GM23338 (cell line): ENCODE measurements at regions not wholly inside any gene's neighbourhood (a gene's known extent, or its start where the extent isn't known, plus 50 kb on each side); places are given as distances from the start of the nearest gene placed in this dataset.

ENCODE experiments used
- ATAC-seq: fragments of 200-7000 bp; cut with Tn5 transposase; 3 replicates; pipeline ENCODE4 v1.9.1; 2020
- DNase-seq: peaks from one replicate; pipeline ENCODE4 v3.0.0-alpha.2; 2015; ENCODE audit warnings: low spot score
- H2AFZ ChIP-seq: fragments of 200-600 bp; sonication (generic); 2 replicates; pipeline ENCODE4 v1.8.0; 2016; ENCODE audit warnings: antibody characterized with exemption, mild to moderate bottlenecking, moderate library complexity
- H3F3A ChIP-seq: fragments of 200-600 bp; sonication (generic); replicated peaks from 2 replicates; pipeline ENCODE4 v1.8.0; 2017; ENCODE audit warnings: antibody characterized with exemption, mixed run types, low read depth
- H3K27ac ChIP-seq: fragments of 200-600 bp; sonication (generic); 2 replicates; pipeline ENCODE4 v1.6.1; 2016; ENCODE audit warnings: low read depth
- H3K27me3 ChIP-seq: fragments of 200-600 bp; sonication (generic); 2 replicates; pipeline ENCODE4 v1.8.0; 2016; ENCODE audit warnings: mild to moderate bottlenecking, mixed run types, moderate library complexity; ENCODE audit not compliant: insufficient read depth
- H3K36me3 ChIP-seq: fragments of 200-600 bp; sonication (generic); 2 replicates; pipeline ENCODE4 v1.8.0; 2016; ENCODE audit warnings: mild to moderate bottlenecking; ENCODE audit not compliant: insufficient read depth
- H3K4me1 ChIP-seq: fragments of 200-600 bp; sonication (generic); 2 replicates; pipeline ENCODE4 v1.8.0; 2016; ENCODE audit warnings: mild to moderate bottlenecking, moderate library complexity; ENCODE audit not compliant: insufficient read depth
- H3K4me2 ChIP-seq: fragments of 200-600 bp; sonication (generic); 2 replicates; pipeline ENCODE4 v1.7.1; 2017; ENCODE audit warnings: mixed run types
- H3K4me3 ChIP-seq: fragments of 200-600 bp; sonication (generic); 2 replicates; pipeline ENCODE4 v1.6.1; 2016; ENCODE audit warnings: mixed run types
- H3K79me2 ChIP-seq: fragments of 200-600 bp; sonication (generic); replicated peaks from 2 replicates; pipeline ENCODE4 v1.8.0; 2017; ENCODE audit warnings: mild to moderate bottlenecking; ENCODE audit not compliant: insufficient read depth
- H3K9me2 ChIP-seq: fragments of 200-600 bp; sonication (generic); 2 replicates; pipeline ENCODE4 v1.8.0; 2017; ENCODE audit not compliant: insufficient read depth
- H4K20me1 ChIP-seq: fragments of 200-600 bp; sonication (generic); replicated peaks from 2 replicates; pipeline ENCODE4 v1.8.0; 2017; ENCODE audit warnings: mild to moderate bottlenecking; ENCODE audit not compliant: insufficient read depth
- H3K27ac Mint-ChIP-seq: 2 replicates; pipeline ENCODE4 v1.8.0; 2020; ENCODE audit warnings: inconsistent platforms, mild to moderate bottlenecking, moderate library complexity, mixed read lengths
- H3K27me3 Mint-ChIP-seq: 3 replicates; pipeline ENCODE4 v1.8.0; 2022; ENCODE audit warnings: low read depth, mild to moderate bottlenecking, moderate library complexity, mixed read lengths, inconsistent platforms; ENCODE audit not compliant: insufficient read depth, poor library complexity
- H3K36me3 Mint-ChIP-seq: 3 replicates; pipeline ENCODE4 v1.8.0; 2021; ENCODE audit warnings: low read depth, mild to moderate bottlenecking, inconsistent platforms, moderate library complexity, mixed read lengths
- H3K4me1 Mint-ChIP-seq: 3 replicates; pipeline ENCODE4 v1.8.0; 2020; ENCODE audit warnings: mild to moderate bottlenecking, inconsistent platforms, mixed read lengths
- H3K4me3 Mint-ChIP-seq: 3 replicates; pipeline ENCODE4 v1.8.0; 2021; ENCODE audit warnings: moderate library complexity, mild to moderate bottlenecking, inconsistent platforms, mixed read lengths
- H3K9me3 Mint-ChIP-seq: 3 replicates; pipeline ENCODE4 v1.8.0; 2020; ENCODE audit warnings: moderate library complexity, mild to moderate bottlenecking, inconsistent platforms, mixed read lengths
- CREB1 ChIP-seq: fragments of 250-450 bp; sonication (Bioruptor Pico); IDR thresholded peaks from 2 replicates; pipeline ENCODE4 v1.5.0; 2020; ENCODE audit warnings: low read depth, mild to moderate bottlenecking, moderate library complexity
- EZH2 ChIP-seq: fragments of 200-600 bp; sonication (generic); IDR thresholded peaks from one replicate; pipeline ENCODE4 v1.8.0; 2017; ENCODE audit warnings: antibody characterized with exemption, mild to moderate bottlenecking, low read depth; ENCODE audit not compliant: unreplicated experiment
- EZH2phosphoT487 ChIP-seq: fragments of 200-600 bp; sonication (generic); IDR thresholded peaks from one replicate; pipeline ENCODE4 v1.8.1; 2018; ENCODE audit warnings: antibody characterized with exemption; ENCODE audit not compliant: unreplicated experiment
- JUNB ChIP-seq: IDR thresholded peaks from one replicate; pipeline ENCODE4 v1.6.1; 2016; ENCODE audit warnings: antibody characterized with exemption; ENCODE audit not compliant: unreplicated experiment
- NANOG ChIP-seq: IDR thresholded peaks from 2 replicates; pipeline ENCODE4 v1.6.1; 2016; ENCODE audit warnings: antibody characterized with exemption, borderline replicate concordance
- POLR2AphosphoS5 ChIP-seq: IDR thresholded peaks from 2 replicates; pipeline ENCODE4 v1.6.1; 2016; ENCODE audit warnings: antibody characterized with exemption, low read depth
- REST ChIP-seq: IDR thresholded peaks from one replicate; pipeline ENCODE4 v1.6.1; 2018; ENCODE audit warnings: antibody characterized with exemption; ENCODE audit not compliant: unreplicated experiment
- STAT1 ChIP-seq: IDR thresholded peaks from one replicate; pipeline ENCODE4 v1.6.1; 2016; ENCODE audit warnings: antibody characterized with exemption; ENCODE audit not compliant: unreplicated experiment
- ZNF114 ChIP-seq: fragments of 250-450 bp; sonication (Bioruptor Pico); IDR thresholded peaks from 2 replicates; pipeline ENCODE4 v1.5.0; 2020; ENCODE audit warnings: mild to moderate bottlenecking, moderate library complexity
- ZNF331 ChIP-seq: fragments of 250-450 bp; sonication (Bioruptor Pico); IDR thresholded peaks from 2 replicates; pipeline ENCODE4 v1.5.0; 2020; ENCODE audit warnings: low read depth, mild to moderate bottlenecking, moderate library complexity
- TF ChIP-seq, protein P1 (sequence below): IDR thresholded peaks from 2 replicates; pipeline ENCODE4 v1.6.1; 2016; ENCODE audit warnings: antibody characterized with exemption
- TF ChIP-seq, protein P2 (sequence below): fragments of 250-450 bp; sonication (Bioruptor Pico); IDR thresholded peaks from 2 replicates; pipeline ENCODE4 v1.5.0; 2020; ENCODE audit warnings: mild to moderate bottlenecking, moderate library complexity

- no peak for TF ChIP-seq EZH2
- no peak for TF ChIP-seq NANOG
- TF ChIP-seq ZNF331 (CRISPR knock-in tag) = no peak
- no peak for TF ChIP-seq EZH2phosphoT487
- no peak for TF ChIP-seq JUNB
- no peak for TF ChIP-seq ZNF114 (CRISPR knock-in tag)
- TF ChIP-seq, protein P1, sequence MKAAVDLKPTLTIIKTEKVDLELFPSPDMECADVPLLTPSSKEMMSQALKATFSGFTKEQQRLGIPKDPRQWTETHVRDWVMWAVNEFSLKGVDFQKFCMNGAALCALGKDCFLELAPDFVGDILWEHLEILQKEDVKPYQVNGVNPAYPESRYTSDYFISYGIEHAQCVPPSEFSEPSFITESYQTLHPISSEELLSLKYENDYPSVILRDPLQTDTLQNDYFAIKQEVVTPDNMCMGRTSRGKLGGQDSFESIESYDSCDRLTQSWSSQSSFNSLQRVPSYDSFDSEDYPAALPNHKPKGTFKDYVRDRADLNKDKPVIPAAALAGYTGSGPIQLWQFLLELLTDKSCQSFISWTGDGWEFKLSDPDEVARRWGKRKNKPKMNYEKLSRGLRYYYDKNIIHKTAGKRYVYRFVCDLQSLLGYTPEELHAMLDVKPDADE = no peak
- TF ChIP-seq STAT1 = no peak
- no peak for TF ChIP-seq POLR2AphosphoS5
- TF ChIP-seq CREB1 = no peak
Observed at GRCh38 chr5:125836256-125836655, 587.0 kb upstream of the GRAMD2B start (continued).

GRCh38 chr5:125837866-125838265, 585.3 kb upstream of the GRAMD2B start:
- Histone ChIP-seq H2AFZ (no peak overlapping the region; the same call in 1 of the 2 replicates), H3K4me3 (no peak overlapping the region), H3K4me2 (no peak overlapping the region), H3K27me3 (no peaks in the 10 kb centered on the region), H3K36me3 (no peaks in the 10 kb centered on the region), H3K79me2 (no peaks in the 10 kb centered on the region), H3K4me1 (peaks cover 24% of the 10 kb centered on the region), H3K9me2 (no peaks in the 10 kb centered on the region), H3K27ac (no peak overlapping the region), H3F3A (no peaks in the 10 kb centered on the region), H4K20me1 (no peaks in the 10 kb centered on the region)
- ATAC-seq (no peak), DNase-seq (no peak)
- peaks cover 25% of the 10 kb centered on the region for H3K9me3 Mint-ChIP-seq
- peaks cover 22% of the 10 kb centered on the region for H3K36me3 Mint-ChIP-seq
- no peak overlapping the region for H3K4me3 Mint-ChIP-seq
- peak overlapping the region; percentile 34; the same call in 1 of the 2 replicates for H3K27ac Mint-ChIP-seq
- peaks cover 24% of the 10 kb centered on the region for H3K4me1 Mint-ChIP-seq
- H3K27me3 Mint-ChIP-seq = peaks cover 2% of the 10 kb centered on the region
- TF ChIP-seq REST (no peak), EZH2 (no peak), POLR2AphosphoS5 (no peak), JUNB (no peak), CREB1 (no peak), EZH2phosphoT487 (no peak), NANOG (no peak), ZNF331 (CRISPR knock-in tag) (no peak), ZNF114 (CRISPR knock-in tag) (no peak), STAT1 (no peak)
- TF ChIP-seq, protein P2, sequence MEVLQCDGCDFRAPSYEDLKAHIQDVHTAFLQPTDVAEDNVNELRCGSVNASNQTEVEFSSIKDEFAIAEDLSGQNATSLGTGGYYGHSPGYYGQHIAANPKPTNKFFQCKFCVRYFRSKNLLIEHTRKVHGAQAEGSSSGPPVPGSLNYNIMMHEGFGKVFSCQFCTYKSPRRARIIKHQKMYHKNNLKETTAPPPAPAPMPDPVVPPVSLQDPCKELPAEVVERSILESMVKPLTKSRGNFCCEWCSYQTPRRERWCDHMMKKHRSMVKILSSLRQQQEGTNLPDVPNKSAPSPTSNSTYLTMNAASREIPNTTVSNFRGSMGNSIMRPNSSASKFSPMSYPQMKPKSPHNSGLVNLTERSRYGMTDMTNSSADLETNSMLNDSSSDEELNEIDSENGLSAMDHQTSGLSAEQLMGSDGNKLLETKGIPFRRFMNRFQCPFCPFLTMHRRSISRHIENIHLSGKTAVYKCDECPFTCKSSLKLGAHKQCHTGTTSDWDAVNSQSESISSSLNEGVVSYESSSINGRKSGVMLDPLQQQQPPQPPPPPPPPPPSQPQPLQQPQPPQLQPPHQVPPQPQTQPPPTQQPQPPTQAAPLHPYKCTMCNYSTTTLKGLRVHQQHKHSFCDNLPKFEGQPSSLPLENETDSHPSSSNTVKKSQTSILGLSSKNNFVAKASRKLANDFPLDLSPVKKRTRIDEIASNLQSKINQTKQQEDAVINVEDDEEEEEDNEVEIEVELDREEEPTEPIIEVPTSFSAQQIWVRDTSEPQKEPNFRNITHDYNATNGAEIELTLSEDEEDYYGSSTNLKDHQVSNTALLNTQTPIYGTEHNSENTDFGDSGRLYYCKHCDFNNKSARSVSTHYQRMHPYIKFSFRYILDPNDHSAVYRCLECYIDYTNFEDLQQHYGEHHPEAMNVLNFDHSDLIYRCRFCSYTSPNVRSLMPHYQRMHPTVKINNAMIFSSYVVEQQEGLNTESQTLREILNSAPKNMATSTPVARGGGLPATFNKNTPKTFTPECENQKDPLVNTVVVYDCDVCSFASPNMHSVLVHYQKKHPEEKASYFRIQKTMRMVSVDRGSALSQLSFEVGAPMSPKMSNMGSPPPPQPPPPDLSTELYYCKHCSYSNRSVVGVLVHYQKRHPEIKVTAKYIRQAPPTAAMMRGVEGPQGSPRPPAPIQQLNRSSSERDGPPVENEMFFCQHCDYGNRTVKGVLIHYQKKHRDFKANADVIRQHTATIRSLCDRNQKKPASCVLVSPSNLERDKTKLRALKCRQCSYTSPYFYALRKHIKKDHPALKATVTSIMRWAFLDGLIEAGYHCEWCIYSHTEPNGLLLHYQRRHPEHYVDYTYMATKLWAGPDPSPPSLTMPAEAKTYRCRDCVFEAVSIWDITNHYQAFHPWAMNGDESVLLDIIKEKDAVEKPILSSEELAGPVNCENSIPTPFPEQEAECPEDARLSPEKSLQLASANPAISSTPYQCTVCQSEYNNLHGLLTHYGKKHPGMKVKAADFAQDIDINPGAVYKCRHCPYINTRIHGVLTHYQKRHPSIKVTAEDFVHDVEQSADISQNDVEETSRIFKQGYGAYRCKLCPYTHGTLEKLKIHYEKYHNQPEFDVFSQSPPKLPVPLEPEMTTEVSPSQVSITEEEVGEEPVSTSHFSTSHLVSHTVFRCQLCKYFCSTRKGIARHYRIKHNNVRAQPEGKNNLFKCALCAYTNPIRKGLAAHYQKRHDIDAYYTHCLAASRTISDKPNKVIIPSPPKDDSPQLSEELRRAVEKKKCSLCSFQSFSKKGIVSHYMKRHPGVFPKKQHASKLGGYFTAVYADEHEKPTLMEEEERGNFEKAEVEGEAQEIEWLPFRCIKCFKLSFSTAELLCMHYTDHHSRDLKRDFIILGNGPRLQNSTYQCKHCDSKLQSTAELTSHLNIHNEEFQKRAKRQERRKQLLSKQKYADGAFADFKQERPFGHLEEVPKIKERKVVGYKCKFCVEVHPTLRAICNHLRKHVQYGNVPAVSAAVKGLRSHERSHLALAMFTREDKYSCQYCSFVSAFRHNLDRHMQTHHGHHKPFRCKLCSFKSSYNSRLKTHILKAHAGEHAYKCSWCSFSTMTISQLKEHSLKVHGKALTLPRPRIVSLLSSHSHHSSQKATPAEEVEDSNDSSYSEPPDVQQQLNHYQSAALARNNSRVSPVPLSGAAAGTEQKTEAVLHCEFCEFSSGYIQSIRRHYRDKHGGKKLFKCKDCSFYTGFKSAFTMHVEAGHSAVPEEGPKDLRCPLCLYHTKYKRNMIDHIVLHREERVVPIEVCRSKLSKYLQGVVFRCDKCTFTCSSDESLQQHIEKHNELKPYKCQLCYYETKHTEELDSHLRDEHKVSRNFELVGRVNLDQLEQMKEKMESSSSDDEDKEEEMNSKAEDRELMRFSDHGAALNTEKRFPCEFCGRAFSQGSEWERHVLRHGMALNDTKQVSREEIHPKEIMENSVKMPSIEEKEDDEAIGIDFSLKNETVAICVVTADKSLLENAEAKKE (CRISPR knock-in tag) = no peak
- TF ChIP-seq, protein P1 = no peak
